ENCODE measurements at regions not wholly inside any gene's neighbourhood (a gene's known extent, or its start where the extent isn't known, plus 50 kb on each side); places are given as distances from the start of the nearest gene placed in this dataset.

- Mint-ChIP-seq H3K4me3 (no peak overlapping the region), H3K27ac (no peak overlapping the region), H3K9me3 (no peaks in the 10 kb centered on the region), H3K36me3 (ENCODE audit: low read depth) (no peaks in the 10 kb centered on the region), H3K27me3 (ENCODE audit: insufficient read depth, low read depth, poor library complexity) (peaks cover 2% of the 10 kb centered on the region), H3K4me1 (peaks cover 9% of the 10 kb centered on the region)
- H3K9me2 ChIP-seq (ENCODE audit: insufficient read depth): no peaks in the 10 kb centered on the region
- H4K20me1 ChIP-seq (replicated peaks; ENCODE audit: insufficient read depth): no peaks in the 10 kb centered on the region
- ATAC-seq: no peak
- H3K27ac ChIP-seq (ENCODE audit: low read depth): no peak overlapping the region
- H3K27me3 ChIP-seq (ENCODE audit: insufficient read depth): no peaks in the 10 kb centered on the region
- no peak overlapping the region for H3K4me2 ChIP-seq
- TF ChIP-seq JUNB (IDR thresholded peaks at IDR 0.05; ENCODE audit: unreplicated experiment) (no peak), POLR2AphosphoS5 (IDR thresholded peaks at IDR 0.05; ENCODE audit: low read depth) (no peak), EZH2phosphoT487 (IDR thresholded peaks at IDR 0.05; ENCODE audit: unreplicated experiment) (no peak), ZNF114 (CRISPR knock-in tag; IDR thresholded peaks at IDR 0.05) (no peak), REST (IDR thresholded peaks at IDR 0.05; ENCODE audit: unreplicated experiment) (no peak), STAT1 (IDR thresholded peaks at IDR 0.05; ENCODE audit: unreplicated experiment) (no peak), NANOG (IDR thresholded peaks at IDR 0.05; ENCODE audit: borderline replicate concordance) (no peak)
- TF ChIP-seq, protein P1, sequence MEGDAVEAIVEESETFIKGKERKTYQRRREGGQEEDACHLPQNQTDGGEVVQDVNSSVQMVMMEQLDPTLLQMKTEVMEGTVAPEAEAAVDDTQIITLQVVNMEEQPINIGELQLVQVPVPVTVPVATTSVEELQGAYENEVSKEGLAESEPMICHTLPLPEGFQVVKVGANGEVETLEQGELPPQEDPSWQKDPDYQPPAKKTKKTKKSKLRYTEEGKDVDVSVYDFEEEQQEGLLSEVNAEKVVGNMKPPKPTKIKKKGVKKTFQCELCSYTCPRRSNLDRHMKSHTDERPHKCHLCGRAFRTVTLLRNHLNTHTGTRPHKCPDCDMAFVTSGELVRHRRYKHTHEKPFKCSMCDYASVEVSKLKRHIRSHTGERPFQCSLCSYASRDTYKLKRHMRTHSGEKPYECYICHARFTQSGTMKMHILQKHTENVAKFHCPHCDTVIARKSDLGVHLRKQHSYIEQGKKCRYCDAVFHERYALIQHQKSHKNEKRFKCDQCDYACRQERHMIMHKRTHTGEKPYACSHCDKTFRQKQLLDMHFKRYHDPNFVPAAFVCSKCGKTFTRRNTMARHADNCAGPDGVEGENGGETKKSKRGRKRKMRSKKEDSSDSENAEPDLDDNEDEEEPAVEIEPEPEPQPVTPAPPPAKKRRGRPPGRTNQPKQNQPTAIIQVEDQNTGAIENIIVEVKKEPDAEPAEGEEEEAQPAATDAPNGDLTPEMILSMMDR (conservative IDR thresholded peaks at IDR 0.05; ENCODE audit: low read depth in 2 of 2): no peak
- TF ChIP-seq, protein P2, sequence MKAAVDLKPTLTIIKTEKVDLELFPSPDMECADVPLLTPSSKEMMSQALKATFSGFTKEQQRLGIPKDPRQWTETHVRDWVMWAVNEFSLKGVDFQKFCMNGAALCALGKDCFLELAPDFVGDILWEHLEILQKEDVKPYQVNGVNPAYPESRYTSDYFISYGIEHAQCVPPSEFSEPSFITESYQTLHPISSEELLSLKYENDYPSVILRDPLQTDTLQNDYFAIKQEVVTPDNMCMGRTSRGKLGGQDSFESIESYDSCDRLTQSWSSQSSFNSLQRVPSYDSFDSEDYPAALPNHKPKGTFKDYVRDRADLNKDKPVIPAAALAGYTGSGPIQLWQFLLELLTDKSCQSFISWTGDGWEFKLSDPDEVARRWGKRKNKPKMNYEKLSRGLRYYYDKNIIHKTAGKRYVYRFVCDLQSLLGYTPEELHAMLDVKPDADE (IDR thresholded peaks at IDR 0.05): no peak
- TF ChIP-seq, protein P3, sequence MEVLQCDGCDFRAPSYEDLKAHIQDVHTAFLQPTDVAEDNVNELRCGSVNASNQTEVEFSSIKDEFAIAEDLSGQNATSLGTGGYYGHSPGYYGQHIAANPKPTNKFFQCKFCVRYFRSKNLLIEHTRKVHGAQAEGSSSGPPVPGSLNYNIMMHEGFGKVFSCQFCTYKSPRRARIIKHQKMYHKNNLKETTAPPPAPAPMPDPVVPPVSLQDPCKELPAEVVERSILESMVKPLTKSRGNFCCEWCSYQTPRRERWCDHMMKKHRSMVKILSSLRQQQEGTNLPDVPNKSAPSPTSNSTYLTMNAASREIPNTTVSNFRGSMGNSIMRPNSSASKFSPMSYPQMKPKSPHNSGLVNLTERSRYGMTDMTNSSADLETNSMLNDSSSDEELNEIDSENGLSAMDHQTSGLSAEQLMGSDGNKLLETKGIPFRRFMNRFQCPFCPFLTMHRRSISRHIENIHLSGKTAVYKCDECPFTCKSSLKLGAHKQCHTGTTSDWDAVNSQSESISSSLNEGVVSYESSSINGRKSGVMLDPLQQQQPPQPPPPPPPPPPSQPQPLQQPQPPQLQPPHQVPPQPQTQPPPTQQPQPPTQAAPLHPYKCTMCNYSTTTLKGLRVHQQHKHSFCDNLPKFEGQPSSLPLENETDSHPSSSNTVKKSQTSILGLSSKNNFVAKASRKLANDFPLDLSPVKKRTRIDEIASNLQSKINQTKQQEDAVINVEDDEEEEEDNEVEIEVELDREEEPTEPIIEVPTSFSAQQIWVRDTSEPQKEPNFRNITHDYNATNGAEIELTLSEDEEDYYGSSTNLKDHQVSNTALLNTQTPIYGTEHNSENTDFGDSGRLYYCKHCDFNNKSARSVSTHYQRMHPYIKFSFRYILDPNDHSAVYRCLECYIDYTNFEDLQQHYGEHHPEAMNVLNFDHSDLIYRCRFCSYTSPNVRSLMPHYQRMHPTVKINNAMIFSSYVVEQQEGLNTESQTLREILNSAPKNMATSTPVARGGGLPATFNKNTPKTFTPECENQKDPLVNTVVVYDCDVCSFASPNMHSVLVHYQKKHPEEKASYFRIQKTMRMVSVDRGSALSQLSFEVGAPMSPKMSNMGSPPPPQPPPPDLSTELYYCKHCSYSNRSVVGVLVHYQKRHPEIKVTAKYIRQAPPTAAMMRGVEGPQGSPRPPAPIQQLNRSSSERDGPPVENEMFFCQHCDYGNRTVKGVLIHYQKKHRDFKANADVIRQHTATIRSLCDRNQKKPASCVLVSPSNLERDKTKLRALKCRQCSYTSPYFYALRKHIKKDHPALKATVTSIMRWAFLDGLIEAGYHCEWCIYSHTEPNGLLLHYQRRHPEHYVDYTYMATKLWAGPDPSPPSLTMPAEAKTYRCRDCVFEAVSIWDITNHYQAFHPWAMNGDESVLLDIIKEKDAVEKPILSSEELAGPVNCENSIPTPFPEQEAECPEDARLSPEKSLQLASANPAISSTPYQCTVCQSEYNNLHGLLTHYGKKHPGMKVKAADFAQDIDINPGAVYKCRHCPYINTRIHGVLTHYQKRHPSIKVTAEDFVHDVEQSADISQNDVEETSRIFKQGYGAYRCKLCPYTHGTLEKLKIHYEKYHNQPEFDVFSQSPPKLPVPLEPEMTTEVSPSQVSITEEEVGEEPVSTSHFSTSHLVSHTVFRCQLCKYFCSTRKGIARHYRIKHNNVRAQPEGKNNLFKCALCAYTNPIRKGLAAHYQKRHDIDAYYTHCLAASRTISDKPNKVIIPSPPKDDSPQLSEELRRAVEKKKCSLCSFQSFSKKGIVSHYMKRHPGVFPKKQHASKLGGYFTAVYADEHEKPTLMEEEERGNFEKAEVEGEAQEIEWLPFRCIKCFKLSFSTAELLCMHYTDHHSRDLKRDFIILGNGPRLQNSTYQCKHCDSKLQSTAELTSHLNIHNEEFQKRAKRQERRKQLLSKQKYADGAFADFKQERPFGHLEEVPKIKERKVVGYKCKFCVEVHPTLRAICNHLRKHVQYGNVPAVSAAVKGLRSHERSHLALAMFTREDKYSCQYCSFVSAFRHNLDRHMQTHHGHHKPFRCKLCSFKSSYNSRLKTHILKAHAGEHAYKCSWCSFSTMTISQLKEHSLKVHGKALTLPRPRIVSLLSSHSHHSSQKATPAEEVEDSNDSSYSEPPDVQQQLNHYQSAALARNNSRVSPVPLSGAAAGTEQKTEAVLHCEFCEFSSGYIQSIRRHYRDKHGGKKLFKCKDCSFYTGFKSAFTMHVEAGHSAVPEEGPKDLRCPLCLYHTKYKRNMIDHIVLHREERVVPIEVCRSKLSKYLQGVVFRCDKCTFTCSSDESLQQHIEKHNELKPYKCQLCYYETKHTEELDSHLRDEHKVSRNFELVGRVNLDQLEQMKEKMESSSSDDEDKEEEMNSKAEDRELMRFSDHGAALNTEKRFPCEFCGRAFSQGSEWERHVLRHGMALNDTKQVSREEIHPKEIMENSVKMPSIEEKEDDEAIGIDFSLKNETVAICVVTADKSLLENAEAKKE (CRISPR knock-in tag; IDR thresholded peaks at IDR 0.05): no peak
- H3K4me1 ChIP-seq (ENCODE audit: insufficient read depth): peaks cover 8% of the 10 kb centered on the region; the same call in 1 of the 2 replicates
- H3K79me2 ChIP-seq (replicated peaks; ENCODE audit: insufficient read depth): no peaks in the 10 kb centered on the region
- no peak for DNase-seq (ENCODE audit: low spot score)
- H3K4me3 ChIP-seq: no peak overlapping the region
- no peaks in the 10 kb centered on the region for H3K36me3 ChIP-seq (ENCODE audit: insufficient read depth)
- H2AFZ ChIP-seq: no peak overlapping the region
- H3F3A ChIP-seq (replicated peaks; ENCODE audit: low read depth): no peaks in the 10 kb centered on the region
Observed at GRCh38 chr13:22846551-22846950, 334.2 kb upstream of the SGCG start.

All from GM23338 (cell line).